Muscle of back (tissue), 3 donors: ENCODE measurements at regions not wholly inside any gene's neighbourhood (a gene's known extent, or its start where the extent isn't known, plus 50 kb on each side); places are given as distances from the start of the nearest gene placed in this dataset.

ENCODE experiments used
- DNase-seq, 3 donors: peaks; one replicate each; pipeline versions ENCODE4 v3.0.0 to v3.0.0-alpha.2; 2013

DNA sequence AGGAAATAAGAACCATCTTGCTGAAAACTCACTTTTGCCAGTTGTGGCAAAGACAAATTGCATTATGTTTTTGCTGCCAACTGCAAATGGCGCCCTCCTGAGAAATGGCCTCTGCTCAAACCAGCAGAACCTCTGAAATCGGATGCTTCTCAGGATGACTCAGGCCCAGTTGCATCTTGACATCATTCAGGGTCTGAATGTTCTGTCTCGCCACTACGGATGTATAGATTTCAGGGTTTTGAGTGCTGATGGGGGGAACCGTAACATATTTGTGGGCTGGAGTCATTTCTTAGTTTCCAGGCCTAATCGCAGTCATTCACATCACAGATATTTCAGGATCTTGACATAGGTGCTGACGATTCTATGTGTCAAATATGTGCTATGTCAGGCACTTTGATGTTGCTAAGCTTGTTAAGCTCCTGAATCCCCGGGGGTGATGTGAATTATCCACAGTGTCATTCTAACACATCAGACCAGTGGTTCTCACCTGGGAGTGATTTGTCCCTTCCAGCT is 207.1 kb downstream of the NFATC2 start:
- DNase-seq: peak in 1 of 3 donors; percentile 99

DNA sequence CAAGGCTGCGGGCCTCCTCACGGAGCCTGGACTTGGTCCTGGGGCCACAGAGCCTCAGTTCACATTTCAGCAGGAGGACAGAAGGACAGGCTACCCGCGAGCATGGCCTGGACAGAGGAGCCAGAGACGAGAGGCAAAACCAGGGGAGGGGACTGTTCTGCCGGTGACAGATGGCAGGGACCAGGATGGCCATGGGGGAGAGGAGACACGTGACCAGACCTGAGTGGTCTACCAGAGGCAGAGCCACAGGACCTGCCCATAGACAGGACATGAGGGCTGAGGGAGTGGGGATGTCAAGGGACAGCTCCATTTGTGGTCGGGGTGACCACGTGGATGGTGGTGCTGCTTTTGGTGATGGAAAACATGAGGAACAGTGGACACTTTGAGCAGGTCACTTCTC is 207.9 kb downstream of the NFATC2 start:
- no peak for DNase-seq

DNA sequence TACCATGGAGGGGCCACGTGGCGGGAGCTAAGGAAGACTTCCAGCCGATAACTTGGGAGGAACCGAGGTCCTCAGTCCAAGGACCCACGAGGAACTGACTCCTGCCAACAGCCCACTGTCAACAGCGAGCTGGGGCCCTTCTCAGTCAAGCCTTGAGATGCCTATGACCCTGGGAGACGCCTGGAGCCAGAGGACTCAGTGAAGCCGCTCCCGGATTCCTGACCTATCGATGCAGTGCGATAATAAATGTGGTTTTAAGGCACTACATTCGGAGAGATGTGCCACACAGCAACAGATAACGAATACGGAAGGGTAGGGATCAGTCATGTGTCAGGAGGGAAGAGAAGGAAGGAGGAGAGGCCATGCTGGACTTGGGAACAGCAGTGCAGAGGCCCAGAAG is 208.5 kb downstream of the NFATC2 start:
- DNase-seq: no peak

DNA sequence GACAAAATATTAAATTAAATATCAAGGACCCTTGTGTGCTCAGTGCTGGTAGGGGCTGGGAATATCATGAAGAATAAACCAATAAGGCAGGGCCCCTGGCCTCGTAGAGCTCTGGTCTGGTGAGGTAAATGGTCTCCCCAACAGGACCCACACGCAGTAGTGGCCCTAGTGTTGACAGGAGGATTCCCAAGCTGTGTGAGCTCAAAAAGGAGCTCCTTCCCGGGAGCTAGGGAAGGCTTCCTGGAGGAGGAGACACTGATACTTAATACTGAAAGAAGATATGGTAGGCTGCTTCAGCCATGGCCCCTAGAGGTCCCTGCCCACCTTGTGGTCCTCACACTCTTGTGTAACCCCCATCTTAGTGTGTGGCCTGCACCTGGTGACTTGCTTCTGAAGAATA is 209.1 kb downstream of the NFATC2 start:
- no peak for DNase-seq

DNA sequence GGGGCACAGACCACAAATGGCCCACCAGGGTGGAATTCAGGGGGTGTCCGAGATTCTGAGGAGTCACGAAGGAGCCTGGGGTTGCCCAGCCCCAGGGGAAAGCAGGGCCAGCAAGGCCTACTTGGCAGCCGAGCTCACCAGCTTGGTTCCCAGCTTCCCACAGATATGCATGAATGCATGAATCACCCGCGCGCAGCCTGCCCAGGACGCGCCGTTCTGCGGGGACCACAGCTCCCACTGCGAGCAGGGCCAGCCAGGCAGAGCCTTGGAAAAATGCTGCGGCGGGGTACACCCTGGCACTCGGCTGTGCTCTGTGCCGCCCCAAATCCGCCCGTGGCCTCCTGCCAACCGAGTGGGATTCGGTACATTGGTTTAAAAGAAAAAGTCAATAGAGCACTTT is 211.0 kb downstream of the NFATC2 start:
- DNase-seq: no peak

DNA sequence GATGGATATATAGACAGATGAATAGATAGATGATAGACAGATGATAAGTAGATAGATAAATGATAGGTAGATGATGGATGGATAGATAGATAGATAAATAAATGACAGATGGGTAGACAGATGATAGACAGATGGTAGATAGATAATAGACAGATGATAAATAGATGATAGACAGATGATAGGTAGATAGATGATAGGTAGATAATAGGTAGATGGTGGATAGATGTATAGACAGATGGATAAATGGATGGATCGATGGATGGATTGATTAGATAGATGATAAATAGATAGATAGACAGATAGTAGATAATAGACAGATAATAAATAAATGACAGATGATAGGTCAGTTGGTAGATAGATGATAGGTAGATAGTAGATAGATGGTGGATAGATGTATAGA is 212.7 kb downstream of the NFATC2 start:
- DNase-seq: no peak

DNA sequence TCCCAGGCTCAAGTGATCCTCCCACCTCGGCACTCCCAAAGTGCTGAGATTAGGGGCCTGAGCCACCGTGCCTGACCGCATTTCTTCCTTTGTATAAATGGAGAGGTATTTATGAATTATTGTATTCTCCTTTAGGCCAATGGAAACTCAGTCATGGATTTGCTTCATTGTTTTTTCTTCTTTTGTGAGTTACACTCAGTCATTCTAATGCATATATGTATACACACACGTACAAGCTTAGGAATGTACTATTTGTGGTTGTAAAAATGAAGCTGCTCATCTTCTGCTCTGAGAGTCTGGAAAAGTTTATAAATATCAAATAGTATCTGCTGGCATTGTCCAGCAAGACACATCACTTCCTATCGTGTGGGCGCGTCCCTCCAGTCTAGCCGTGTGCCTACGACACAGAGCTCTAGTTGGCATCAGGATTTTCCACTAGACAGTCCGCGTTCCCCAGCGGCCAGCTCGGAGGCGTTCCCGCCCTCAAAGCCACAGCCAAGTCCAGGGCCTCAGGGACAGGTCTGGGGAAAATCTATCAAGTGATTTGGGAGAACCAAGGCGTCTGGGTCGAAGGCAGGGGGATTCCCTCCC is 215.2 kb downstream of the NFATC2 start:
- peak; percentile 57 to 70 (median 64) for DNase-seq

DNA sequence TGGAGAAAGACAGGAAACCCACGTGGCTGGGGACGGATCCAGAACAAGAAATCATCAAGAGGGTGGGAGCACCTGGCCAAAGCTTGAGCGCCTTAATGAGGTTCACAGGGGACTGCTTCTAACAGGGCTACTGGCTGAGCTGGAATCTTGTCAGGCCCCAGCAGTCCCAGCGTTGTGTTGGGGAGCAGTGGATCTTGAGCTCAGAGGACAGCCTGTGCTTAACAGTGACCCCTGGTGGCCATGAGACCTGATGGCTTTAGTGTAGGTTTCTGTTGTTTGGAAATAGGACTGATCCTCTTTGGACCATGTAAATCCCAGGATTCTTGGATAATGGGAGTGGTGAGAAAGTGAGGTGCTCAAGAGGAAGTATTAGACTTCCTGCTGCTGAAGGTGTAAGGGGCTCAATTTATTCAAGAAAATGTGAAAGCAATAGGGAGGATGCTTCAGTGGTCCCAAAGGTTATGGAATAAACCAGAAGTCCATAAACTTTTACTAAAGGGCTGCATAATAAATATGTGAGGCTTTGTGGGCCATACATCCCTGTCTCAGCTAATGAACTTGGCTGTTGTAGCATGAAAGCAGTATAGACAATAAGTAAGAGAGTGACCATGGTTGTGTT is 216.2 kb downstream of the NFATC2 start:
- DNase-seq: peak in 2 of 3 donors; percentile 31 to 48

DNA sequence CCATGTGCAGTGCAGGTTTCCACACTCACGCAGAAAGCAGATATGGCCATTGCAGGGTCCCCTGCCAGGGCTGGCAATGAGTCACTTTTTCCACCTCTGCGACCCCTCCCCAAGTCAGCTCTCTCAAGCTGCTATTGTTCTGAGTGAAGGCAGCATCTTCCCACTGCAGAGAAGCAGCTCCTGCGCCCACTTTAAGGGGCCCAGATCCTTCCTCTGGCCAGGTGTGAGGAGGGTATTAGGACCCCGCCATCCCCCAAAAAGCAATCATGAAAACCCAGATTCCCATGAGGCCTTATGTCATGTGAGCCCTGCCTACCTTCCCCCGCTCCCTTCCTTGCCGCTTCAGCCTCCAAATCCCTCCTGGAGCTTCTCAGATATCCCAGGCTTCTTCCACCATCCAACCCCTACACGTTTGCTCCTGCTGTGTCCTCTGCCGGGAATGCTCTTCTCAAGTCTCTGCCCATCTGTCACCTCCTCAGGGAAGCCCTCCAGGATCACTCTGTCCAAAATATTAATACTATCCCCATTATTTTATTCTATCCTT is 220.3 kb downstream of the NFATC2 start:
- DNase-seq: no peak

DNA sequence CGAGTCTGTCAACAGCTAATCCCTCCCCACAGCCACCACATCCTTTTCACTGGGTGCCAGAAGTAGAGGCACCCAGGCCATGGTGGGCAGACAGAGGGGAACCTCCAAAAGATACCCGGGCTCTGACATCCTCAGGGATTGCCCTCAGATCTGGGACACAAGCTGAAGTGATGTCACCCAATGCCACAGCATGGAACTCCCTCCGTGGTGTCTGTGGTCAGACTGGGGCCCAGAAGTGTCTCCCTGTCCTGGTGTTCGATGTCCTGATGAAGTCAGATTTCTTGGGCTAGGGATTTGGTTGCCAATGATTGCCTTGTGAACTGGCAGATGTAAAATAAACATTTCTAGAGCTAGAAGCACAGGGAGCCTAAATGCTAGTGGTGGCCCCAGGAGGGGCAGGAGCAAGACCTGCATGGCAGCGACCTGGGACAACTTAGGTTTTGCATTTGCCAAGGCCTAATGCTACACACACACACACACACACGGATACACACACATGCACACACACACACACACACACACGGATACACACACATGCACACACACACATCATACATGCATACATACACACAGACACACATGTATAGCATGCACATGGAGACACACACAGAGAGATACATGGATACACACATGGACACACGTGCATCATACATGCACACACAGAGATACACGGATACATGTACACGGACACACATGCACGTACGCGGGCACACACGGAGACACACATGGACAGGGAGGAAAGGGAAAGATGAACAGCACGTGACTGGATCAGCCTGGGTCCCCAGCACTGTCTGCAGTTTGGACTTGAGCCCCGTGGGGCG is 221.0 kb downstream of the NFATC2 start:
- DNase-seq: no peak

DNA sequence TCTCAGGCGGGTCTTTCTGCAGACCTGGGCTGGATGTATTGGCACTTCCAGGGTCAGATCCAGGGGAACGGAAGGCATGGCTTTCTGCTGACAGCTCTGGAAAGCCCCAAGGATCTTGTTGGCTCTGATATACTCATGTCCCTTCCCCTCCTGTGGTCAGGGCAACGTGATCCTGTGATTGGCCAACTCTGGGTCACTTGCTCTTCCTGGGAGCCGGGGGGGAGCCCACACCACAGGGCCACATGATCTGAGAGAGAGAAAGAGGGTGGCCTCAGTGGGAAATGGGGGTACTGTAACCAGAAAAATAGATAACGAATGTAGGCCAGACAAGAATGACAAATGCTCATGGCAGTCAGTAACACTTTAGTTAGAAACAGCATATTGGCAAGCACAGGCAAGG is 223.0 kb downstream of the NFATC2 start:
- DNase-seq: no peak

DNA sequence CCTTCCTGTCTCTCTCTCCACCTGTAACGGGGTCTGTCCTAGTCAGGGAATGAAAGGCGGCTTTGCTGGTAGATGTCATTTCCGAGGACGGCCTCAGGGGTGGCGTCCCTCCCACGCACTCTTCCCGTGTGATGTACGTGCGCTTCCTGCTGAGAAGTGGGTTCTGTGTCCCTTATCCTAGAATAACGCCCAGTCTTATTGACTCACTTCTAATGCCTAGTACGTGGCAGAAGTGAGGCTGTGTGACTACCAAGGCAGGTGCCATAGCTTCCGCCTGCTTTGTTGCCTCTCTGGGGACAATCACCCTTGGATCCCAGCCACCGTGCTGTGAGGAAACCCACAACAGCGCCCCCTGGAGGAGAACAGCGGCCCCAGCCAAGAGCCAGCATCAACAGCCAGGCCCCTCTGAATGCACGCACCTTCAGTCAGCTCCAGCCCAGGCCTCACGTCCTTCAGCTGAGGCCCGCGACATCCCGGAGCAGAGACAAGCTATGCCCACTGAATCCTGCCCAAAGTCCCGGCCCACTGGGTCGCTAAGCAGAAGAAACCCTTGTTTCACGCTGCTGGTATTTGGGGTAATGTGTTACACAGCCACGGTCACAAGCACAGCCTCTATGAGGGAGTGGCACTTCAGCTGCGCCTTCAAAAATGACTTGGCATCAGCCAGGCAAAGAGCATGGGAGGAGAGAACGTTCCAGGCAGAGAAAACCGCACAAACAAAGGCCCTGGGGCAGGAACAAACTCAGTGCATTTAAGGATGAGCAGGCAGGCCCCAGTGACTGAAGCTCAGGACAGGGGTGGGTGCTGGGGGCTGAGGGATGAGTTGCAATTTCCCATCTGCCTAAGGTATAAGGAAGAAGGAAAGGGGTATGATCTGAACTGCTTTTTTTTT is 224.2 kb downstream of the NFATC2 start:
- no peak for DNase-seq

DNA sequence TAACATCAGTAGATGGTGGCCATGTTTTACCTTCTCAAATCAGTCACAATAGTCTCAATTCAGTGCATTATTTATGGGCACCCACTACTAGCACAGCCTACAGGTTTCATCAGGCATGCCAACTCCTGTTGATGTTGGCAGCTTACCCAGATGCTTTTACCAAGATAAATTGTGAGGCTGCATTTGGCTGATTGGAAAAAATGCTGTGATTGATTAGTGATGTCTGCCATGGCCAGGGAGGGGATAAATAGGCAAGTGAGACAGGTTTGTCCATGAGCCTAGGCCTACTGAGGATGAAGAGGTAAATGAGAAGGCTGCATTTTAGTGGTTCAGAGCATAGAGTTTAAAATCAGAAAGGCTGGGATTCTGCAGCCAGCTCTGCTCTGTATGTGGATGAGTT is 227.1 kb downstream of the NFATC2 start:
- DNase-seq: no peak

DNA sequence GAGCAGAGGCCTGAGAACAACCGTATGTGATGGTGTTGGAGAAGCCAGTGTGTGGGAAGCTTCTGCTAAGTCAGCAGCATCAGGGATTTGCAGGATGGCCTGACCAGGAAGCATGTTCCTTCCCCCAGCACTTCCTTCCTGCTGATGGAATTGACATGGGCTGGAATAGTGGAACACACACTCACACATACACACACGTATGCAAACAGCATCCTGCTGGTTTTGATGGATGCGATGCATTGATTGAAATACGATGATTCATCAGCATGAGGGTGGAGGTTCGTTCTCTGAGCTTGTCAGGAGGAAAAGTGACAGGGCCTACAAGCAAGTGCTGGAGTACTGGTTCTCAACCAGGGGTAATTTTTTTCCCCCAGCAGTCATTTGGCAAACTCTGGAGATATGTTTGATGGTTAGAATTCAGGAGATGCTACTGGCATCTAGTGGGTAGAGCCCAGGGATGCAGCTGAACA is 229.1 kb downstream of the NFATC2 start:
- DNase-seq: peak in 1 of 3 donors; percentile 13

DNA sequence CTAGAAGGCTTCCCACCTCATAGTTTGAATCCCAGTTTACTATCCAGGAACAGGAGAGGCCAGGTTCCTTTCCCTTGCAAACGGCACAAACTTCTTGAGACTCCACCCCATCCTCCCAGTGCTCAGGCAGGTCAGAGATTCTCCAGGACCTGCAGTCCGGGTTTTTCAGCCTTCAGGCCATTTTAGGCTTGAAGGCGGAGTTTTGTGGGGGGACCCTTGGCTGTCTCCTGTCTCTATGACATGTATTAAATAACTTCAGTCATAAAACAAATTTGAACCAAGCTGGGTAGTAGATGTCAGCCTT is 230.1 kb downstream of the NFATC2 start:
- no peak for DNase-seq

DNA sequence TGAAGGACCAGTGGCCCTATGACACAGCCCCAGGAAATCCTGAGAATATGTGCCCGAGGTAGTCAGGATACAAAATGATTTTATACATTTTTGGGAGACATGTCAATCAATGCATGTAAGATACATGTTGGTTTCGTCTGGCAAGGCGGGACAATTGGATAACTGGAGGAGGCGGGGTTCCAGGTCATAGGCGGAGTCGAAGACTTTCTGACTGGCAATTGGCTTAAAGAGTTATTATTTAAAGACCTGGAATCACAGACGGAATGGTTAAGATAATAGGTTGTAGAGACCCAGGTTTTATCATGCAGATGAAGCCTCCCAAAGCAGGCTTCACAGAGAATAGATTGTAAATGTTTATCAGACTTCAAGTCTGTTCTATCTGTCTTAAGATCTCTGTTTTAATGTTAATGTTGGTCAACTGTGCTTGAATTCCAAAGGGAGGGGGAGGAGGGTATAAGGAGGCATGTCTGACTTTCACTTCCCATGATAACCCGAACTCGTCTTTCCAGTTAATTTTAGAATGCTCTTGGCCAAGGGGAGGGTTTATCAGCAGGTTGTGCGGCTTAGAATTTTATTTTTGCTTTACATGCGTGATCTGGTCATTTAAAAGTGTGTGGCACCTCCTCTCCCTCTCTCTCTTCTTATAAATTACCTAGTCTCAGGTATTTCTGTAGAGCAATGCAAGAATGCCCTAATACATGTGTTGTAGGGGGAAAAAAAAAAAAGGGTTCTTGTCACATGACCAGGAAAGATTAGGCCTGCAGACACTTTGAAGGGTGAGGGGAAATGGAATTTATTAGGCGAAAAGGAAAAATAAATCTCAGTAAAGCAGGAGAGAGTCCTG is 230.7 kb downstream of the NFATC2 start:
- DNase-seq: no peak

DNA sequence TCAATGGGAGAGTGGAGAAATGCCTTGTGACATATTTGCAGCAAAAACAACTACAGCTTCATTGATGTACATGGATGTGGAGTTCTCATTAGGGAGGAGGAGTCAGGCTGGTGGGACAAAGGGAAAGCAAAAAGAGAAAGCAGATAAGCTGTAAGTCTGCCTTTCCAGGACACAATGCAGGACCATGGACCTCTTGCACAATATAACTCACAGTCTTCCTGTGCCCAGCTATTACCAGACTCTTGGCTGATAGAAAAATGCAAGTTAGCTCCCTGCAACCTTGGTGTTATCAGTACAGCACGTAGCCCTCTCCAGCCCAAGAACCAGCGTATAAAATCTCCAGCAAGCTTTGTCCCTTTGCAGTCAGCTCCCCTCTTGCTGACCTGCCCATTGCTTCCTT is 232.3 kb downstream of the NFATC2 start:
- no peak for DNase-seq

DNA sequence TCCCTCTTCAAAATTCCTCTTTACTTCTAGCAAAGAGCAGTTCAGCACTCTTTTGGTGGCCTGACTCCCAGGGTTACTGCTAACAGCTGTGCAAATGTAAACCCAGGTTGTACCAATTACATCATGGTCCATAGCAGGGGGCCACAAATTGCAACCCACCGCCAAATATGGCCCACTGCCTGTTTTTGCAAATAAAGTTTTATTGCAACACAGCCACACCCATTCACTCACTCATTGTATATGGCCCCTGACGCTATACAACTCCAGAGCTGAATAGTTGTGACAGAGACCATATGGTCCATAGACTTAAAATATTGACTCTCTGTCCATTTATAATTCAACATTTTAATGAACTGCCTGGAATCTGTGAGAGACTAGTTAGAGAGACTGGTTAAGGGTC is 233.4 kb downstream of the NFATC2 start:
- no peak for DNase-seq

DNA sequence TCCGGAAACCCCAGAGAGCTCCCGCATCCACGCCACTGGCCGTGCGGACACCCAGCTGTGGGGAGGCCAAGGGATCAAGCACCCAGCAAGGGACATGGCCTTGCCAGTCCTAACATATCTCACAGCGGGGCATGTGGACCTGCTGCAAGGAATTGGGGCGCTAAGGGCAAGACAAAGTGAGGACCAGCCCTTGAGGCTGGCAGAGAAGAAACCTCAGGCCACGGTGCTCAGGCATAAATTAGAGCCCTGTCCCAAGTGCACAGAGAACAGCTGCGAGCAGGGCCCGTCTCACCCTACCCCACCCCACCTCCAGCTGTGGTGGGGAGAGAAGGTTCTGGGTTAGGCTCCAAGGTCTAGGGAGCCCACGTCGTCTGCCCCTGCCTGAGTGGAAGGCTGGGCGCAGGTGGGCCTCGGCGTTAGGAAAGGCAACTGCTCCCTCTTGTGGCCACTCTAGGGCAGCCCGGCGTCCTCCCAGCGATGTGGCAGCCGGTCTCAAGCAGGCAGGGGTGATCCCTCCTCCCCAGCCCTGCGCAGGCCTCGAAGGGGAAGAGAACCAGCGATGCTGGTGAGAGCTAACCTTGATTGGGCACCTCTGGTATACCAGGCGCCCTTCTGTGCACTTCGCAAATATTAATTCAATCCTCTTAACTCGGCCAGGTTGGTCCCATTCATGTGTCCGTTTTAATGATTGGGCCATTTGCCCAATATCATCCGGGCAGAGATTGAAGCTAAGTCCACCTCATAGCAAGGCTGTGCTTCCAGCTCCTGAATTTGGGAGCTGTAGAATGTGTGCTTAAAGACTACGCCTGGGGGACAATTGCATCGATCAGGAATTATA is 235.8 kb downstream of the NFATC2 start:
- peak; percentile 49 to 83 (median 74) for DNase-seq

DNA sequence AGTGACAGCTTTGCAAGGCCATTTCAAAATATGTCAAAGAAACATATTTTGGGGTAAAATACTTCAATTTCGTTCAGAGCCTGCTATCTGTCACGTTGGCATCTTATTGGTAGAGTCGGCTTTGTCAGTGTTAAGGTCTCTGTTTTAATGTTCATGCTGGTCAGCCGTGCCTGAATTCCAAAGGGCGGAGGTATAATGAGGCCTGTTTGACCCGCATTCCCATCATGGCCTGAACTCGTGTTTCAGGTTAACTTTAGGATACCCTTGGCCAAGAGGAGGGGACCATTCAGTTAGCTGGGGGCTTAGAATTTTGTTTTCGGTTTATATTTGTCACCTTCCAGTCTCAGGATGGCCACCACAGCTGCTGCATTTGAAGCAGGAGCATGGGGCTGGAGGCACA is 236.4 kb downstream of the NFATC2 start:
- no peak for DNase-seq
